Ovary (tissue), 3 donors: ENCODE measurements at regions not wholly inside any gene's neighbourhood (a gene's known extent, or its start where the extent isn't known, plus 50 kb on each side); places are given as distances from the start of the nearest gene placed in this dataset.

Experiments used
- CTCF ChIP-seq, 3 donors: fragments of 450-650 bp in 2 of 3; fragments of 200-600 bp in 1 of 3; IDR thresholded peaks; one replicate each; pipeline versions ENCODE4 v1.5.1 to v1.8.0; 2016 to 2022; ENCODE audit warnings: antibody characterized with exemption in 3 of 3, mild to moderate bottlenecking in 1 of 3
- POLR2A ChIP-seq: fragments of 450-650 bp; IDR thresholded peaks from one replicate; pipeline ENCODE4 v1.6.1; 2017; ENCODE audit warnings: antibody characterized with exemption, mild to moderate bottlenecking, moderate library complexity
- donor health status: DM: no; HTN: no; CAD: no.

DNA sequence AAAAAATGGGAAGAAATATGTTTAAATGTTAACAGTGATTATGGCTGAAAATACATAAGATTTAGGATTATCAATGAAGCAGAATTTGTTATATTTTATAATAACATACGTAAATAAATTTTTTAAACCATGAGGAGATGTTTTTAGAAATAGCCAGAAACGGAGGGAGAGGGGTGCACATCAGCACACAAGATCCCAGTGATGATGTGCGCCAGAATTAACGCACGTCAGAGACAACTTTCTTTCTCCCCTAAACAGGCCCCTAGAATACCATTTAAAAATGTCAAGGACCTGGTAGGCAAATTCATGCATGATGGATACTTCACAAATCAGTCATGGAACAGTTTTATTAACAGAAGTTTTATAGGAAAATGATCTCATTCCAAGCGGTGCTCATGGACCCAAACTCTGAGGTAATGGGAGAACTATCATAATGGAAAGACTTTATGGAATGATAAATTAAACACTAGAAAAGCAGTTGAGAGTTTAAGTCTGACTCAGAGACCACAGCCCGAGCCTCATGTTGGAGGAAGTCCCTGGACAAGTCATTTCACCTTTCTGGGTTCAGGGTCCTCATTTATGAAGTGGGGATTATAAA, 258.9 kb upstream of the GAS1 start:
- TF ChIP-seq CTCF (IDR thresholded peaks at IDR 0.05) (no peak), POLR2A (no peak)
